ENCODE measurements at regions not wholly inside any gene's neighbourhood (a gene's known extent, or its start where the extent isn't known, plus 50 kb on each side); places are given as distances from the start of the nearest gene placed in this dataset.

- TF ChIP-seq, protein P1, sequence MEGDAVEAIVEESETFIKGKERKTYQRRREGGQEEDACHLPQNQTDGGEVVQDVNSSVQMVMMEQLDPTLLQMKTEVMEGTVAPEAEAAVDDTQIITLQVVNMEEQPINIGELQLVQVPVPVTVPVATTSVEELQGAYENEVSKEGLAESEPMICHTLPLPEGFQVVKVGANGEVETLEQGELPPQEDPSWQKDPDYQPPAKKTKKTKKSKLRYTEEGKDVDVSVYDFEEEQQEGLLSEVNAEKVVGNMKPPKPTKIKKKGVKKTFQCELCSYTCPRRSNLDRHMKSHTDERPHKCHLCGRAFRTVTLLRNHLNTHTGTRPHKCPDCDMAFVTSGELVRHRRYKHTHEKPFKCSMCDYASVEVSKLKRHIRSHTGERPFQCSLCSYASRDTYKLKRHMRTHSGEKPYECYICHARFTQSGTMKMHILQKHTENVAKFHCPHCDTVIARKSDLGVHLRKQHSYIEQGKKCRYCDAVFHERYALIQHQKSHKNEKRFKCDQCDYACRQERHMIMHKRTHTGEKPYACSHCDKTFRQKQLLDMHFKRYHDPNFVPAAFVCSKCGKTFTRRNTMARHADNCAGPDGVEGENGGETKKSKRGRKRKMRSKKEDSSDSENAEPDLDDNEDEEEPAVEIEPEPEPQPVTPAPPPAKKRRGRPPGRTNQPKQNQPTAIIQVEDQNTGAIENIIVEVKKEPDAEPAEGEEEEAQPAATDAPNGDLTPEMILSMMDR (IDR thresholded peaks at IDR 0.05): no peak
- no peak for TF ChIP-seq POLR2A (IDR thresholded peaks at IDR 0.05)
Observed at GRCh38 chr6:33927616-33928015, 123.8 kb upstream of the MLN start.

Measured in adrenal gland (tissue), 5 donors.